ENCODE measurements at regions not wholly inside any gene's neighbourhood (a gene's known extent, or its start where the extent isn't known, plus 50 kb on each side); places are given as distances from the start of the nearest gene placed in this dataset.

DNA sequence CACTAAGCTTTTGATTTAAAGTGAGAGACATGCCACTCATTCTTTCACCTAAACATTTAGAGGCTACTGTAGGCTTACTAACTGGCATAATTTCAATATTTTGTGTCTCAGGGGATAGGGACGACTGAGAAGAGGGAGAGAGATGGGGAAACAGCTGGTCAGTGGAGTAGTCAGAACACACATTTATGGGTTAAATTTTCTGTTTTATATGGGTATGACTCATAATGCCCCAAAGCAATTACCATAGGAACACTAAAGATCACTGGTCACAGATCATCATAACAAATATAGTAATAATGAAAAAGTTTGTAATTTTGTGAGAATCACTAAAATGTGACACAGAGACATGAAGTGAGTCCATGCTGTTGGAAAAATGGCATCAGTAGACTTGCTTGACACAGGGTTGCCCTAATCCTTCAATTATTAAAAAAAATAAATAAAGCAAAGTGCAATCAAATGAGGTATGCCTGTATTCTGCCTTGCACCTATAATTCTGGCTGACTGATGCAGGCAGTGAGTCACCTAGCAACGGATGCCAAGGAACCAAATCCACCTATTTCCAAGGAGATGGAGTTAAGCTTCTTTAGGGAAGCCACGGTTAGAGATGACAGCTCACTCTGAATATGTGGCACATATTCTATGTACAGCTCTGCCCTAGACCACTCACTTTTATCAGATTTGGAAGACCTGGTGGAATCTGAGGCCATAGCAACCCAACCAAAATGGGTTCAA is 166.1 kb downstream of the MARCHF11 start:
- DNase-seq = no peak

DNA sequence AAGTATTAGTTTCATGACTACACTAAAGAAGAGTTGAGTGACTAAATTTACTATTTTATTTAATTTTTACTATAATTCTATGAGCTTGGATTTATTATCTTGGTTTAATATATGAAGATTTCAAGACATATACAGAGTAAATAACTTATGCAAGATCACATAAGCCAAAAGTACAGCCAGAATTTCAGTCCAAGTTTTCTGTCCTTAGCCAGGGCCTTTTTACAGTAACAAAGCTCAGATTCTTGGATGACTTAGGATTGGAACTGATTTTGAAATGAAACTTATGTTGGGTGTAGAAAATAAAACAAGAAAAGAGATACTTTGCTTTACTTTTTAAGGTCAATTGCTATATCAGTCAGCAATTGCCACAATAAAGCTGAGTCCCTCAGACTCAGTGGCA is 170.3 kb downstream of the MARCHF11 start:
- no peak for DNase-seq

DNA sequence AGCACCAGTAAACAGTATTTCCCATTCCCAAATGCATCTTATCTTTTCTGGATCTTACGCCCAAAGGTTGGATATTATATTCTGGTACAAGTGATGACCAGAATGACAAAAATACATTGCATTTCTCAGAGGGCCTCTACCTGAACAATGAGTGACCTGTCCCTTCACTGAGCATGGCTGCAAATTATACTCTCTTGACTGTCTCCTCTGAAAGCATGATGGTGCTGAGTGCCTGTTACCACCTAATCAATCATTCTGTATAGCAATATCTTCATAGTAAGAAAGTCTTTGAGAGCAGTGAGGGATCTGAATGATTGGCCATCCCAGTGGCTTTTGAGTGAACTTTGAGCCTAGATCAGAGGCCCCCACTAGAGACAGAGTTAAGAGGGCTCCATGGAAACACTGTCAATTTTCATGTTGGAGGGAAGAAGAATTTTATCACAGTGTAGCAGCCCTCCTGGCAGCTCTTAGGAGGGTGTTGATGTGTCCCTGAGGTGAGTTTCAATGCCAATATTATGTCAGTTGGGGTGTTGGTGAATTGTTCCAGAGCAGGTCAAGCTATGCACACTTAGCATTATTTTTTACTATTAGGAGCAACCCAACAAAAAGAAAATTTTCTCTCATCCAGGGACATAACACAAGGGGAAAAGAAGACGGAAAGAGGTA is 171.7 kb downstream of the MARCHF11 start:
- DNase-seq = no peak

DNA sequence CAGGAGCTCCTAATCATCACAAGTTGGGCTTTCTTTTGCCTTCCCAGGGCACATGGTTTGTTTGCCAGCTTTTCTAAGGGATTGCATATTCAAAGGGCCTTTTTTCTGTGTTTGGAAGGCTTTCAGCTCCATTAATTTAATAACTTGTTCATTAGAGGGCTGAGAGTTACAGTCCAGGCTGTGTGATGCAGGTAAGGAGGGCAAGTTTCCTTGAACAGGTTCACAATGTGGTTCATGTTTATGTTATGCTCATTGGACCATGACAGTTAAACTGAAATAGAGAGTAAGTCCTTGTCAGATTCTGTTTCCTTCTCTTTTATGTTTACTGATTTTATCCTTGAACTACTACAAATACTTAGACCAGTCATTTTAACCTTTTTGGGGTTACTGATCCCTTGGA is 174.4 kb downstream of the MARCHF11 start:
- DNase-seq = no peak

DNA sequence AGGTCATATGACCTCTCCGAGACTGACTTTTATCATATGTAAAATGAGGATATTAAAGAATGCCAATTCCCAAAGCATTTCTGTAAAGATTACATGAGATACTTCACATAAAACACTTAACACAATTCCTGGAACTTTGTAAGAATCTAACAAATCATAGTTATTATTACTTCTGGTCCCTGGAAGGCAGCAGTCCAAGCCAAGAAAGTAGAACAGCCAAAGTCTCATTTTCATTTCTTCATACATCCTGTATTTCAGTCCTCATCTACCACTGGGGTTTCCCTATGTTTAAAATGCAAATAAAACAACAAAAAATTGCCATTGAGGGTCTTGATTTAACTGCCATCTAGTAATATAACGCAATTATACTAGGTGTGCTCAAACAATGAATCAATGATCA is 179.5 kb downstream of the MARCHF11 start:
- DNase-seq = no peak

DNA sequence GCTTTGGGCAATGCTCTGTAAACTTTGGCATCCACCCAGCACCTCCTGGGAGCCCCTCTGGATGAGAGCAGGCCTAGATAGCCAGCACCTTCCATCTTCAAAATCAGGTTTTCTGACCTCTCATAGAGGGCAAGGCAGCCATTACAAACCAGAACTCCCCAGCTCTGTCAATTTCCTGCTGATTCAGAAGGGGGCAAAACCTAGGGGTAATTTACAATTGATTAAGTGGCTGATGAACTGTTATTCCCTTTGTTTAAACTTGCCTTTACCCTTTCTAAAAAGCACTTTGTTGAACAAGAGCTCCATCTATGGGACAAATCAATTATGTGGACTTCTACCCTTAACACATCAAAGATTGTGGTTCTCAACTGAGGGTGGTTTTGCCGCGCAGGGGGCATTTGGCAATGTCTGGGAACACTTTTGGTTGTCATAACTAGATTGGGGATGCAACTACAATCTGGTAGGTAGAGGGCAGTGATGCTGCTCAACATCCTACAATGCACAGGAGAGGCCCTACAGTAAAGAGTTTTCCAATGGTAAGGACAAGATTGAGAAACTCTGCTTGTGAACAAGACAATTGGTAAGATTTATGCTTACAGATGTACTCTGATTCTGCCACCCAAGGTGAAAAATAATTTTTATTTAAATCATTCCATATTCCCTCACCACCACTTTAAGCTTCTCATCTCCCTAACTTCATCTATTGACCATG is 184.1 kb downstream of the MARCHF11 start:
- peak; percentile 66 to 86 for DNase-seq

DNA sequence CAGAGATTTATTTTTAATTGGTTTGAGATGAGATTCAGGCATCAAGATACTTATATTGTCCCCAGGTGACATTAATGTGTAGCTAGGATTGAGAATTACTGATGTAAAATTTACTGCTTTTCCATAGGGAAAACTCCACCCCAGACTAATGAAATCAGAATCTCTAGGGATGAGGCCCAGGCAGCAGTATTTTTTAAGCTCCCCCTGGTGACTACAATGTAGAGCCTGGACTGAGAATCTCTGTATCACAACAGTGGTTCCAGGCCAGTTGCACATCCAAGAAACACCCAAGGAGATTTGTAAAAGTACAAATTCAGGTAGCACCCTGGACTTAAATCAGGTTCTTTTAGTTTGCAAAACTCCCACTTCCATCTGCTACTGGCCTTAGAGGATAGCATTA is 185.7 kb downstream of the MARCHF11 start:
- DNase-seq = peak in 1 of 2 experiments; percentile 71

DNA sequence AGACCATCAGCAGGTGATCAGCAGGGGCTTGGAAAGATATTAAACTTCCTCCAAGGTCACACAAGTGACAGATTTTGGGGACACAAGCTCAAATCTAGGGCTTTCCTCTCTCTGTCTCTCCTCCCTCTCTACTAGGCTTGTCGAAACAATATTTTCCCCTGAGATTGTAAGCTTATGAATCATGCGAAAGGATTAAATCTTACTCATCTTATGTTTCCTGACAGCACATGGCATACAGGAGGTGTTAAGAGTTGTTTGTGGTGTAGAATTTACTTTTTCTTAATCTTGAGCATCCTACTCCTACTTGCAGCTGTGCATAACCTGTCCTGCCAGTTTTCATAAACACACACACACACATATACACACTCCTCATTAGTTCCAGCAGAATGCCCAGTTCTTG is 186.3 kb downstream of the MARCHF11 start:
- DNase-seq = peak; percentile 46 to 88

DNA sequence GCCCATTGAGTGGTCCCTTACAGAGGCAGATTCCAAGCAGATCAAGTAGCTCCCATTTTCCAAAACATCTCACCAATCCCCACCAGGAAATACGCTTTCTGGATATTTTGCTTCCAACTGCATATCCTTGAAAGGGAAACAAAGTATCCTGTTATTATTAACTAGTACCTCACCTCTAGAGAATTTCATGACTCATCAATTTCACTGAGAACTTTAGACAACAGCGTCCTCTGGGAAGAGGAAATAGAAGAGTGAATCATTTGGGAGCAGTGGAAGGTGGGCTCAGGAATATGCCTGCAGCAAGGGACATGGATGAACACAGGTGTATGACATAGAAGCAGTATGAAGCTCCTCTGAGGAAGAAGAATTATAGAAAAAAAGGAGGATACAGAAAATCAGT is 186.7 kb downstream of the MARCHF11 start:
- no peak for DNase-seq

DNA sequence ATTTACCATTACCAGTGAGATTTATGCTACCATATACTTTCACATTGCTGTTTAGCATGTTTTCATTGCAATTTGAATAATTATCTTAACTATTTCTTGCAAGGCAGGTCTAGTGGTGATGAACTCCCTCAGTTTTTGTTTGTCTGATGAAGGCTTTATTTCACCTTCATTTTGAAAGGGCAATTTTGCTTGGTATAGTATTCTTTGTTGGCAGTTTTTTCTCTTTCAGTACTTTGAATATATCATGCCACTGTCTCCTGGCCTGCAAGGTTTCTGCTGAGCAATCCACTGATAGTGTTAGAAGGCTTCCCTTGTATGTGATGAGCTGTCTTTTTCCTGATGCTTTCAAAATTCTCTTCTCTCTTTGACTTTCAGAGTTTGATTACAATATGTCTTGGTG is 188.0 kb downstream of the MARCHF11 start:
- DNase-seq = no peak

All from NCI-H524 (cell line).